Neuronal stem cell (in vitro differentiated cells): ENCODE measurements at regions not wholly inside any gene's neighbourhood (a gene's known extent, or its start where the extent isn't known, plus 50 kb on each side); places are given as distances from the start of the nearest gene placed in this dataset.

ENCODE experiments used
- DNase-seq: peaks from one replicate; pipeline ENCODE4 v3.0.0-alpha.2; 2013; ENCODE audit warnings: low spot score
- H2AFZ ChIP-seq: one replicate; pipeline ENCODE4 v1.6.1; 2013; ENCODE audit warnings: mild to moderate bottlenecking, low read length, inconsistent platforms
- H2AK5ac ChIP-seq: 2 replicates; pipeline ENCODE4 v1.6.1; 2013; ENCODE audit warnings: low read depth, mild to moderate bottlenecking, inconsistent platforms, low read length, moderate library complexity, mixed read lengths
- H2BK120ac ChIP-seq: 2 replicates; pipeline ENCODE4 v1.6.1; 2013; ENCODE audit warnings: low read depth, mild to moderate bottlenecking, inconsistent platforms, low read length, moderate library complexity, mixed read lengths
- H2BK12ac ChIP-seq: one replicate; pipeline ENCODE4 v1.6.1; 2013; ENCODE audit warnings: low read length, inconsistent platforms
- H2BK15ac ChIP-seq: 2 replicates; pipeline ENCODE4 v1.6.1; 2013; ENCODE audit warnings: mild to moderate bottlenecking, low read length, inconsistent platforms, mixed read lengths
- H2BK5ac ChIP-seq: one replicate; pipeline ENCODE4 v1.6.1; 2013; ENCODE audit warnings: inconsistent platforms, mild to moderate bottlenecking, low read length, moderate library complexity
- H3K14ac ChIP-seq: one replicate; pipeline ENCODE4 v1.6.1; 2013; ENCODE audit warnings: low read length, inconsistent platforms
- H3K18ac ChIP-seq: 2 replicates; pipeline ENCODE4 v1.6.1; 2013; ENCODE audit warnings: low read length, inconsistent platforms
- H3K23ac ChIP-seq: 2 replicates; pipeline ENCODE4 v1.6.1; 2013; ENCODE audit warnings: low read depth, mild to moderate bottlenecking, mixed read lengths, low read length, inconsistent platforms; ENCODE audit not compliant: poor library complexity
- H3K27ac ChIP-seq: replicated peaks from 3 replicates; pipeline ENCODE4 v1.5.1; 2013; ENCODE audit warnings: low read length, inconsistent platforms
- H3K27me3 ChIP-seq, 3 experiments: 2 replicates each; pipeline ENCODE4 v1.6.1; 2013; ENCODE audit warnings: low read length in 3 of 3, mild to moderate bottlenecking in 2 of 3, inconsistent platforms in 1 of 3, low read depth in 1 of 3, mixed read lengths in 1 of 3, moderate library complexity in 1 of 3; ENCODE audit not compliant: control insufficient read depth in 3 of 3, insufficient read depth in 3 of 3
- H3K36me3 ChIP-seq, 2 donors: replicated peaks in 1 of 2; 2 replicates each; pipeline ENCODE4 v1.6.1; 2013; ENCODE audit warnings: low read length in 2 of 2; ENCODE audit not compliant: control insufficient read depth in 2 of 2, insufficient read depth in 2 of 2
- H3K4ac ChIP-seq: 2 replicates; pipeline ENCODE4 v1.6.1; 2013; ENCODE audit warnings: inconsistent platforms, mild to moderate bottlenecking, low read length, moderate library complexity
- H3K4me1 ChIP-seq, 2 donors: 1 replicate in 1 of 2; 2 replicates in 1 of 2; pipeline ENCODE4 v1.6.1; 2013; ENCODE audit warnings: low read length in 2 of 2, low read depth in 1 of 2; ENCODE audit not compliant: control insufficient read depth in 2 of 2, insufficient read depth in 1 of 2
- H3K4me2 ChIP-seq: one replicate; pipeline ENCODE4 v1.6.1; 2013; ENCODE audit warnings: mild to moderate bottlenecking, low read length, inconsistent platforms; ENCODE audit not compliant: insufficient read depth, poor library complexity, severe bottlenecking
- H3K4me3 ChIP-seq, 2 donors: 2 replicates each; pipeline ENCODE4 v1.5.1; 2013; ENCODE audit warnings: low read length in 2 of 2, mild to moderate bottlenecking in 2 of 2, inconsistent platforms in 1 of 2, moderate library complexity in 1 of 2
- H3K79me1 ChIP-seq: one replicate; pipeline ENCODE4 v1.6.1; 2013; ENCODE audit warnings: low read depth, mild to moderate bottlenecking, inconsistent platforms, low read length, moderate library complexity
- H3K9ac ChIP-seq: one replicate; pipeline ENCODE4 v1.6.1; 2013; ENCODE audit warnings: mild to moderate bottlenecking, low read depth, low read length, inconsistent platforms; ENCODE audit not compliant: poor library complexity
- H3K9me3 ChIP-seq, 2 donors: replicated peaks in 1 of 2; 2 replicates each; pipeline versions ENCODE3 to v1.6.1; 2013; ENCODE audit warnings: low read length in 2 of 2, mild to moderate bottlenecking in 2 of 2, inconsistent platforms in 1 of 2, low read depth in 1 of 2, mixed read lengths in 1 of 2, moderate library complexity in 1 of 2; ENCODE audit not compliant: control insufficient read depth in 2 of 2, insufficient read depth in 1 of 2
- H4K8ac ChIP-seq: one replicate; pipeline ENCODE4 v1.6.1; 2013; ENCODE audit warnings: low read depth, mild to moderate bottlenecking, inconsistent platforms, low read length, moderate library complexity
- H4K91ac ChIP-seq: one replicate; pipeline ENCODE4 v1.6.1; 2013; ENCODE audit warnings: low read length, low read depth, mild to moderate bottlenecking, inconsistent platforms; ENCODE audit not compliant: poor library complexity
- WGBS, 2 donors: extraction: QIAGEN DNeasy Blood & Tissue Kit; methylation state at CpG; one replicate each; pipeline ENCODE4 v1.1.7; 2013; ENCODE audit warnings: missing lambda C conversion rate in 2 of 2, mixed read lengths in 1 of 2; ENCODE audit not compliant: insufficient read length in 2 of 2, insufficient replicate concordance in 1 of 2; ENCODE audit errors: extremely low coverage in 2 of 2; 5-methylcytosine and 5-hydroxymethylcytosine counted together

GRCh38 chr7:121633186-121633585 is 237.1 kb upstream of the FAM3C start:
- Histone ChIP-seq H3K14ac (no peak overlapping the region), H3K27ac (no peak overlapping the region), H3K9ac (no peak overlapping the region), H3K4me1 (peaks cover 3 to 5% of the 10 kb centered on the region in 2 donors), H2AFZ (peak overlapping the region; percentile 71), H2BK5ac (no peak overlapping the region), H3K4me3 (no peak overlapping the region), H2BK12ac (no peak overlapping the region), H3K79me1 (no peaks in the 10 kb centered on the region), H2AK5ac (no peak overlapping the region), H3K18ac (no peak overlapping the region), H3K9me3 (peaks cover 0 to 2% of the 10 kb centered on the region in 2 donors), H3K4me2 (no peak overlapping the region), H2BK120ac (no peak overlapping the region), H4K91ac (no peak overlapping the region), H3K27me3 (no peaks in the 10 kb centered on the region), H3K4ac (no peak overlapping the region), H3K23ac (no peak overlapping the region), H4K8ac (no peak overlapping the region), H2BK15ac (no peak overlapping the region), H3K36me3 (no peaks in the 10 kb centered on the region)
- no CpG with 5 or more reads among the region's 3 CpGs for WGBS, 2 donors
- no peak for DNase-seq

- no peak overlapping the region for H2BK12ac ChIP-seq
- peak overlapping the region; percentile 68 for H2AFZ ChIP-seq
- no peaks in the 10 kb centered on the region for H3K79me1 ChIP-seq
- no peak overlapping the region for H3K4ac ChIP-seq
- no peaks in the 10 kb centered on the region for H3K36me3 ChIP-seq
- no peak overlapping the region for H3K27ac ChIP-seq
- peaks cover 0 to 3% of the 10 kb centered on the region in 2 donors for H3K4me1 ChIP-seq
- no peak overlapping the region for H4K91ac ChIP-seq
- DNase-seq, result no peak
- no peaks in the 10 kb centered on the region for H3K9me3 ChIP-seq
- no peak overlapping the region for H2BK15ac ChIP-seq
- no peak overlapping the region for H4K8ac ChIP-seq
- H2BK5ac ChIP-seq, result no peak overlapping the region
- no peak overlapping the region for H3K23ac ChIP-seq
- H2AK5ac ChIP-seq, result no peak overlapping the region
- H3K27me3 ChIP-seq, result no peaks in the 10 kb centered on the region
- H3K9ac ChIP-seq, result no peak overlapping the region
- WGBS, 2 donors, result no CpG with 5 or more reads among the region's 3 CpGs
- no peak overlapping the region for H3K4me2 ChIP-seq
- no peak overlapping the region for H3K14ac ChIP-seq
- H3K4me3 ChIP-seq, result no peak overlapping the region
- H3K18ac ChIP-seq, result no peak overlapping the region
- H2BK120ac ChIP-seq, result no peak overlapping the region
These were observed 228.8 kb upstream of the FAM3C start for GRCh38 chr7:121624958-121625357.

DNA sequence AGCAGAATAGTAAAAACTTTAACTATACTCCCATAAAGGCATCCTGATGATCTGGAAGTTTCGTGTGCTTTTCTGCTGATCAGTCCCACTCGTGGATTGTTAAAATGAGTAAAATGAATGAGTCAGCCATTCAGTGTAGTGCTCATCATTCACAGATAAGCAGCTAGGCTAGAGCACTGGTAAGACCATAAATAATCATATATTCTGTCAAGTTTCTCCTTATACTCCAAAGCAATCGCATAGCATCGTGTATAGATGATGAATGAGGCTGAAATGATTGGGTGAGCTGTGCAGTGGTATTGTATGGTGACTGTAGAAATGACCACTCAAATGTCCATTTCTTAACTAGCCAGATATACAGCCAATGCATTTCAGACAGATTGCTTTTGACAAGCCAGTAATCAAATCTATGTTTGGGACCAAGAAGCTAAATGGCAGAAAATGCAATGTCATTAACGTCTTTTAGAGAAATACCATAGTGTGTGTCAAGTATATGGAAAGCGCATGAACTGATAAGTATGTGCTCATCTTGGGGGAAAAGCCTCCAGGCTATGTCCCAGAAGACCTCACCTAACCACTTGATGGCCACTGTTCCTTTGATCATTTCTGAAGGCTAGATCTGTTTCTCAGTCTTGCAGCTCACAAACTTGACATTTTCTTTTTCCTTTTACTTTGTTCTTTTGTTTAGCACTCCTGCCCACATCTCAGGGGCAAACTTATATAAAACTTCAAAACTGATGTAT is 227.2 kb upstream of the FAM3C start:
- H3K27me3 ChIP-seq, result no peaks in the 10 kb centered on the region
- no peak overlapping the region for H2AK5ac ChIP-seq

GRCh38 chr7:121621937-121622336 is 225.8 kb upstream of the FAM3C start:
- H2AK5ac ChIP-seq, result no peak overlapping the region
- no peak overlapping the region for H4K91ac ChIP-seq
- H2BK12ac ChIP-seq, result no peak overlapping the region
- no peak overlapping the region for H2AFZ ChIP-seq
- no peak overlapping the region for H2BK120ac ChIP-seq
- DNase-seq, result no peak
- H3K4me2 ChIP-seq, result no peak overlapping the region
- H3K27me3 ChIP-seq, result no peaks in the 10 kb centered on the region
- H3K4me3 ChIP-seq, result no peak overlapping the region
- H3K9me3 ChIP-seq, result no peaks in the 10 kb centered on the region
- H2BK5ac ChIP-seq, result no peak overlapping the region
- H3K9ac ChIP-seq, result no peak overlapping the region
- no peaks in the 10 kb centered on the region for H3K36me3 ChIP-seq
- H3K4me1 ChIP-seq, result peaks cover 0 to 3% of the 10 kb centered on the region in 2 donors
- no peak overlapping the region for H3K23ac ChIP-seq
- no peak overlapping the region for H3K27ac ChIP-seq
- no peak overlapping the region for H4K8ac ChIP-seq
- H3K14ac ChIP-seq, result no peak overlapping the region
- H3K4ac ChIP-seq, result no peak overlapping the region
- no peaks in the 10 kb centered on the region for H3K79me1 ChIP-seq
- H2BK15ac ChIP-seq, result no peak overlapping the region
- no CpG with 5 or more reads among the region's 4 CpGs for WGBS, 2 donors
- H3K18ac ChIP-seq, result no peak overlapping the region

More for the DNA sequence above, 227.2 kb upstream of the FAM3C start:
- Histone ChIP-seq H3K4ac (no peak overlapping the region), H3K4me2 (no peak overlapping the region), H2BK12ac (no peak overlapping the region), H2AFZ (no peak overlapping the region), H3K4me1 (peaks cover 0 to 3% of the 10 kb centered on the region in 2 donors), H2BK120ac (no peak overlapping the region), H2BK15ac (no peak overlapping the region), H3K79me1 (no peaks in the 10 kb centered on the region), H4K91ac (no peak overlapping the region), H3K36me3 (no peaks in the 10 kb centered on the region), H3K23ac (no peak overlapping the region), H3K9me3 (no peaks in the 10 kb centered on the region), H3K27ac (no peak overlapping the region), H3K18ac (no peak overlapping the region), H2BK5ac (no peak overlapping the region), H3K4me3 (no peak overlapping the region), H3K14ac (no peak overlapping the region), H4K8ac (no peak overlapping the region), H3K9ac (no peak overlapping the region)
- no peak for DNase-seq
- WGBS, 2 donors, result no CpG with 5 or more reads among the region's 6 CpGs
